Activated T-cell treated with anti-CD3 and anti-CD28 coated beads, Interleukin-2, amount 50 U/mL, for 4 hours (primary cell): ENCODE measurements at regions not wholly inside any gene's neighbourhood (a gene's known extent, or its start where the extent isn't known, plus 50 kb on each side); places are given as distances from the start of the nearest gene placed in this dataset.
"Not testable (repeated sequence)": the region's sequence is repeated elsewhere in the genome, so short reads cannot be mapped to it uniquely, and the experiment has no call there.

Source experiments
- ATAC-seq, 2 donors: fragments of 200-7000 bp; cut with Tn5 transposase; one replicate each; pipeline ENCODE4 v1.10.0; 2021
- DNase-seq: peaks from one replicate; pipeline ENCODE4 v3.0.0-alpha.2; 2020
- H3K27me3 Mint-ChIP-seq: one replicate; pipeline ENCODE4 v1.8.0; 2021; ENCODE audit warnings: low read depth, mixed read lengths
- H3K36me3 Mint-ChIP-seq: one replicate; pipeline ENCODE4 v1.8.0; 2022; ENCODE audit warnings: mixed read lengths; ENCODE audit not compliant: insufficient read depth
- H3K4me1 Mint-ChIP-seq: one replicate; pipeline ENCODE4 v1.8.0; 2021; ENCODE audit warnings: low read depth, mixed read lengths
- H3K4me3 Mint-ChIP-seq: one replicate; pipeline ENCODE4 v1.8.0; 2021; ENCODE audit warnings: mild to moderate bottlenecking, moderate library complexity, mixed read lengths
- H3K9me3 Mint-ChIP-seq: one replicate; pipeline ENCODE4 v1.8.0; 2021; ENCODE audit warnings: mixed read lengths

- DNase-seq (no peak), ATAC-seq (no peak)
- no peaks in the 10 kb centered on the region for H3K27me3 Mint-ChIP-seq
- H3K4me1 Mint-ChIP-seq, result no peaks in the 10 kb centered on the region
- no peaks in the 10 kb centered on the region for H3K36me3 Mint-ChIP-seq
- no peak overlapping the region for H3K4me3 Mint-ChIP-seq
- peaks cover 6% of the 10 kb centered on the region for H3K9me3 Mint-ChIP-seq
Measured at GRCh38 chr3:77707281-77707680, 667.4 kb downstream of the ROBO2 start.

DNA sequence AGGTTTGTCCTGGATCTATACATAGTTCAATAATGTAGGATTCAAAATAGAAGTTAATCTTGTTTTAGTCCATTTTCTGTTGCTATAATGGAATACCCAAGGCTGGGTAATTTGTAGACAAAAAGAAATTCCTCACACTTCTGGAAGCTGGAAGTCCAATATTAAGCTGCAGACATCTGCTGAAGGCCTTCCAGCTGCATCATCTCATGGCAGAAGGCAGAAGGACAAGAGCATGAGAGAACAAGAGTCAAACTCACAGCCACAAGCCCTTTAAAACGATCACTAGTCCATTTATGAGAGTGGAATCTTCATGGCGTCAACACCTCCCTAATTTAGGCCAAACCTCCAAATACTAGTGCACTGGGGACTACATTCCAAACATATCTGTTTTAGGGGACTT lies 669.3 kb downstream of the ROBO2 start:
- DNase-seq, result no peak
- peaks cover 7% of the 10 kb centered on the region for H3K9me3 Mint-ChIP-seq
- no peaks in the 10 kb centered on the region for H3K36me3 Mint-ChIP-seq
- no peaks in the 10 kb centered on the region for H3K27me3 Mint-ChIP-seq
- ATAC-seq, result no peak
- H3K4me1 Mint-ChIP-seq, result no peaks in the 10 kb centered on the region
- H3K4me3 Mint-ChIP-seq, result no peak overlapping the region

GRCh38 chr3:77718311-77718710 lies 678.4 kb downstream of the ROBO2 start:
- Mint-ChIP-seq H3K4me3 (no peak overlapping the region), H3K27me3 (no peaks in the 10 kb centered on the region), H3K9me3 (peaks cover 30% of the 10 kb centered on the region)

DNA sequence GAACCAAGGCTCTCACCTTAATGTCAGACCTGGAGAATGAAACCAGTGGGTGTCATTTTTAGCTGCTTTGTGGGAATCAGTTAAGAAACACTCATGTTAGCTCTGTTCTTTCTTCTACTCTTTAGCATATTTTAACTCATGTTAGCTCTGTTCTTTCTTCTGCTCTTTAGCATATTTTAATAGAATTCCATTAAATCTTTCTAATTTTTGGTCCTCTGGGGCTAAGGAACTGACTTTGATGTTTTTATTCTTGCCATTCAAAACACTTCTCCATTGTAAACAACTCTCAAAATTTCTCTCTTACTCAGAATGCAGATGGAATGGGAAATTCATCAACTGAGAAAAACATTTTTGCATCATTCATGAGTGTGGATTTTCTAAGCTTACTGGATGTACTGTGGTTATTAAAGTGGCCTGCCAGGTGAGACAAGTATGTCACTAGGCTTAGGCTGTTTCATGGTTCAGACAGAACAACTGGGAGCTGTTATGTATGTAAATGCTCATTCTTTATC lies 680.6 kb downstream of the ROBO2 start:
- Mint-ChIP-seq H3K36me3 (no peaks in the 10 kb centered on the region), H3K27me3 (no peaks in the 10 kb centered on the region), H3K4me1 (no peaks in the 10 kb centered on the region), H3K9me3 (peaks cover 27% of the 10 kb centered on the region), H3K4me3 (no peak overlapping the region)
- no peak for DNase-seq
- ATAC-seq, result no peak

More at GRCh38 chr3:77718311-77718710, 678.4 kb downstream of the ROBO2 start:
- ATAC-seq, result no peak
- no peaks in the 10 kb centered on the region for H3K4me1 Mint-ChIP-seq
- no peak for DNase-seq
- no peaks in the 10 kb centered on the region for H3K36me3 Mint-ChIP-seq

- H3K9me3 Mint-ChIP-seq, result peaks cover 32% of the 10 kb centered on the region
- H3K27me3 Mint-ChIP-seq, result no peaks in the 10 kb centered on the region
- no peak for DNase-seq
Measured at GRCh38 chr3:77726517-77726916, 686.6 kb downstream of the ROBO2 start.

GRCh38 chr3:77746048-77746447 lies 706.1 kb downstream of the ROBO2 start:
- DNase-seq (no peak), ATAC-seq (no peak)
- H3K27me3 Mint-ChIP-seq, result no peaks in the 10 kb centered on the region
- H3K4me1 Mint-ChIP-seq, result no peaks in the 10 kb centered on the region
- no peak overlapping the region for H3K4me3 Mint-ChIP-seq
- no peaks in the 10 kb centered on the region for H3K36me3 Mint-ChIP-seq
- peaks cover 13% of the 10 kb centered on the region for H3K9me3 Mint-ChIP-seq

More at GRCh38 chr3:77726517-77726916, 686.6 kb downstream of the ROBO2 start:
- H3K36me3 Mint-ChIP-seq, result no peaks in the 10 kb centered on the region
- no peaks in the 10 kb centered on the region for H3K4me1 Mint-ChIP-seq
- ATAC-seq, result no peak
- no peak overlapping the region for H3K4me3 Mint-ChIP-seq

DNA sequence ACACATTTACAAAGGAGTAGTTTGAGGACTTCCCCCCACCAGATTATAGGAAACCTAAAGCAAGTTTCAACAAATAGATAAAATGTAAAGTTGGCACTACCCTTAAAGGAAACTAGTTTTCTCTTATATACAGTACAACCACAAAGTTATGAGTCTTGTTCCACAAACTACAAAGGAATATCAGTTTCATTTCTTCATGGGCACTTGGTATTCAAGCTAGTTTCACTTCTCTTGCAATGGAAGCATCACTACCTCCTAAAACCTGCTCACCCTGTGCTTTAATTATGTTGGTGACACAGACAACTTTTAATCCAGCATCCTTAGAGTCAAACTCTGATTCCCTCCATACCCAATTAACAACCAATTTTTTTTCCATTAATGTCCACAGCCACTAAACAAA lies 707.0 kb downstream of the ROBO2 start:
- H3K4me1 Mint-ChIP-seq, result no peaks in the 10 kb centered on the region
- H3K4me3 Mint-ChIP-seq, result no peak overlapping the region

DNA sequence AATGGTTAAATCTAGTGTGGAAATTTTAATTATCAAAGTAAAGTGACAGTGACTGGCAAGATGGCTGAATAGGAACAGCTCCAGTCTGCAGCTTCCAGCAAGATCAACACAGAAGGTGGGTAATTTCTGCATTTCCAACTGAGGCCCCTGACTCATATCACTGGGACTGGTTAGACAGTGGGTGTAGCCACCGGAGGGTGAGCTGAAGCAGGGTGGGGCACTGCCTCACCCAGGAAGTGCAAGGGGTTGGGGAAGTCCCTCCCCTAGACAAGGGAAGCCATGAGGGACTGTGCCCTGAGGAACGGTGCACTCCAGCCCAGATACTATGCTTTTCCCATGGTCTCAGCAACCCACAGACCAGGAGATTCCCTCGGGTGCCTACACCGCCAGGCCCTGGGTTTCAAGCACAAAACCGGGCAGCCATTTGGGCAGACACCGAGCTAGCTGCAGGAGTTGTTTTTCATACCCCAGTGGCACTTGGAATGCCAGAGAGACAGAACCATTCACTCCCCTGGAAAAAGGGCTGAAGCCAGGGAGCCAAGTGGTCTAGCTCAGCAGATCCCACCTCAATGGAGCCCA lies 716.6 kb downstream of the ROBO2 start:
- not testable (repeated sequence) for H3K4me3 Mint-ChIP-seq, DNase-seq, H3K27me3 Mint-ChIP-seq, H3K36me3 Mint-ChIP-seq, ATAC-seq, H3K4me1 Mint-ChIP-seq
- H3K9me3 Mint-ChIP-seq, result peaks cover 15% of the 10 kb centered on the region

More for the DNA sequence above, 707.0 kb downstream of the ROBO2 start:
- H3K27me3 Mint-ChIP-seq, result no peaks in the 10 kb centered on the region
- H3K36me3 Mint-ChIP-seq, result no peaks in the 10 kb centered on the region
- ATAC-seq, result no peak
- DNase-seq, result no peak
- peaks cover 13% of the 10 kb centered on the region for H3K9me3 Mint-ChIP-seq

- Mint-ChIP-seq H3K27me3 (no peaks in the 10 kb centered on the region), H3K4me1 (no peaks in the 10 kb centered on the region), H3K4me3 (no peak overlapping the region), H3K9me3 (peaks cover 12% of the 10 kb centered on the region), H3K36me3 (no peaks in the 10 kb centered on the region)
- DNase-seq (no peak), ATAC-seq (no peak)
Measured at GRCh38 chr3:77772459-77772858, 732.6 kb downstream of the ROBO2 start.

- Mint-ChIP-seq H3K36me3 (no peaks in the 10 kb centered on the region), H3K4me3 (no peak overlapping the region), H3K4me1 (no peaks in the 10 kb centered on the region), H3K27me3 (no peaks in the 10 kb centered on the region), H3K9me3 (peaks cover 12% of the 10 kb centered on the region)
- ATAC-seq (no peak), DNase-seq (no peak)
Measured at GRCh38 chr3:77773084-77773483, 733.2 kb downstream of the ROBO2 start.

DNA sequence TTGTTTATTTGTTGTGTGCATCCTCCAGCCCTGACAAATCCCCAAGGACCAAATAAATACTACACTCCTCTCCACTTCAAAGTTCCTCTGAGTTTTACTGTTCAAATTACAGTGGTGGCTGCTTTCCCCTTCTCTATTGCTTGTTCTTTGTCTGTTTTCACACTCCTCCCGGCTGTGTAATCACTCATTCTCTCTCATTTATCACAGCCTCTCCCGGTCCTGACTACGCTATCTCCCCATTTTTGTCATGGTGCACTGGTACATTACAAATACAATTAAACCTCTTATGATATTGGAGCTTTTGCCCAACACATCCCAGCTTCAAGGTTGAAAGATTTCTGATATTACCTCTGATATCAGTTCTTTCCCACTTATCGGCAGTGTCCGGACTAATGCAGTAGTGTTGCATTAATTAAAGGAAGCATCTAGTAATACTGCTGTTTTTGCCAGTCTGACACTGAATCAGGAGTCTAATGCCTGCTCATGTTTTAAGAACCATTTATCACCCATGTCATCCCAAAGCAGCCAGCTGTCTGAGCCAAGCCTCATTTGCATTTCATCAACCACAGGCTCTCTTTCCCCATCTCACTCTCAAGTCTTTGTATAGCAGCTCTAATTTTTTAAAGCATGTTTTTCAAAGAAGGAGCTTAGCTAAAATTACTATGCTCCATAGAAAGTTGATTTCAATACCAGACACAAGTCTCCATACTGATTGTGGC lies 740.5 kb downstream of the ROBO2 start:
- DNase-seq, result no peak
- Mint-ChIP-seq H3K4me1 (no peaks in the 10 kb centered on the region), H3K27me3 (no peaks in the 10 kb centered on the region), H3K9me3 (peaks cover 7% of the 10 kb centered on the region), H3K36me3 (no peaks in the 10 kb centered on the region), H3K4me3 (no peak overlapping the region)
- ATAC-seq, result no peak

- Mint-ChIP-seq H3K36me3 (no peaks in the 10 kb centered on the region), H3K9me3 (peaks cover 6% of the 10 kb centered on the region), H3K4me3 (no peak overlapping the region), H3K27me3 (no peaks in the 10 kb centered on the region), H3K4me1 (no peaks in the 10 kb centered on the region)
- DNase-seq, result no peak
- no peak for ATAC-seq
Measured at GRCh38 chr3:77786216-77786615, 746.3 kb downstream of the ROBO2 start.

GRCh38 chr3:77795013-77795412 lies 755.1 kb downstream of the ROBO2 start:
- Mint-ChIP-seq H3K4me1 (no peaks in the 10 kb centered on the region), H3K9me3 (peaks cover 13% of the 10 kb centered on the region), H3K27me3 (no peaks in the 10 kb centered on the region), H3K36me3 (no peaks in the 10 kb centered on the region), H3K4me3 (no peak overlapping the region)
- DNase-seq (no peak), ATAC-seq (no peak)

DNA sequence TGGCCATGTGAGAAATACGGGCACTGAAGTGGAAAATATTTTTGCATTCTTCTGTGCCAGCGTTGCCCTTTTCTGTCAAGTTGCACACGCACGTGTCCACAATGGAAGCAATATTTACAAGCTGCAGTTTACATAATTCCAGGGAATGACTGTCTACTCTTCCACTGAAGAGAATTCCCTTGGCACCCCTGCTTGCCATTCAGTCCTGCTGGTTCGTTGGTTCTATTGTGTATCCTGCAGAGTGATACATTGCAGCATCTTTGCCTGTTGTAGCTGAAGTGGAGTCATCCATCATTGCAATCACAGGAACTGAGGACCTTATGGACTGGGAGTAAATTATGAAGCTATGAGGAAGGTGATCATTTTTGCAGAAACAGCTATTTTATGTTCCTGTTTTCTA lies 759.4 kb downstream of the ROBO2 start:
- ATAC-seq (no peak), DNase-seq (no peak)
- Mint-ChIP-seq H3K36me3 (no peaks in the 10 kb centered on the region), H3K4me1 (no peaks in the 10 kb centered on the region), H3K9me3 (peaks cover 16% of the 10 kb centered on the region), H3K4me3 (no peak overlapping the region), H3K27me3 (no peaks in the 10 kb centered on the region)

DNA sequence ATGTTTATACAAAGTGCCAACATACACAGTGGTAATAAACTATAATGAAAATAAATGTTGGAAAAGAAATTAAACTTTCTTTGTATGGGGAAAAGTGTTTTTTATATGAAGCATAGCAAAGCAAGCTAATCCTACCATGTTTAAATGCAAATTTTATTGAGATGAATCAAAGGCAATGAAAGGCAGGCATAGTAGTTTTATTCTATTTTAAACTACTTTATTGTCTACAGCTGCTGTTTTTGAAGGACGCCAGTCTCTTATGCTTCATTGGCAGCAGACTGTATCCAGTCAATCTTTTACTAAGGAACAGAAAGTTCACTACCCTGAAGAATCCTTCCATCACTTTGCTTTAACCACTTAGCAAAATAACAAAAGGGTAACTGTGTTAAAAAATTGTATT lies 761.0 kb downstream of the ROBO2 start:
- H3K9me3 Mint-ChIP-seq, result peaks cover 22% of the 10 kb centered on the region
- H3K4me3 Mint-ChIP-seq, result no peak overlapping the region
- H3K27me3 Mint-ChIP-seq, result no peaks in the 10 kb centered on the region
- DNase-seq (no peak), ATAC-seq (no peak)
- H3K4me1 Mint-ChIP-seq, result no peaks in the 10 kb centered on the region
- no peaks in the 10 kb centered on the region for H3K36me3 Mint-ChIP-seq
